ENCODE measurements at regions not wholly inside any gene's neighbourhood (a gene's known extent, or its start where the extent isn't known, plus 50 kb on each side); places are given as distances from the start of the nearest gene placed in this dataset.
A peak's percentile ranks its signal among the peaks of the same experiment; 100 is the strongest.

GRCh38 chr2:16402891-16403290, 262.7 kb downstream of the CYRIA start:
- Histone ChIP-seq H3K36me3 (ENCODE audit: control insufficient read depth in 2 of 2, insufficient read depth in 1 of 2, low read length in 2 of 2) (no peaks in the 10 kb centered on the region), H3K27ac (ENCODE audit: extremely low read depth, low read depth, low read length) (no peak overlapping the region), H3K4me1 (ENCODE audit: control insufficient read depth, insufficient read depth, low read length) (no peaks in the 10 kb centered on the region), H3K9me3 (ENCODE audit: control insufficient read depth, insufficient read depth, low read depth, low read length) (no peaks in the 10 kb centered on the region), H3K4me3 (ENCODE audit: low read depth, low read length) (no peak overlapping the region)
- CTCF ChIA-PET = interaction anchor here (0.7 kb wide), 1 partner anchor 523 kb away, joined by 3 read pairs; no protein-coding TSS in a partner anchor
- POLR2A ChIA-PET = no interaction called here
- TF ChIP-seq PRDM2 (tag by site-specific recombination; IDR thresholded peaks at IDR 0.05; ENCODE audit: borderline replicate concordance) = no peak
- TF ChIP-seq ZNF302 (tag by site-specific recombination; IDR thresholded peaks at IDR 0.05; ENCODE audit: low read depth) = no peak
- TF ChIP-seq ZFP3 (tag by site-specific recombination; IDR thresholded peaks at IDR 0.05; ENCODE audit: low read depth) = no peak

- Histone ChIP-seq H3K9me3 (ENCODE audit: control insufficient read depth, insufficient read depth, low read depth, low read length) (no peaks in the 10 kb centered on the region), H3K4me3 (ENCODE audit: low read depth, low read length) (no peak overlapping the region), H3K36me3 (ENCODE audit: control insufficient read depth in 2 of 2, insufficient read depth in 1 of 2, low read length in 2 of 2) (no peaks in the 10 kb centered on the region), H3K4me1 (ENCODE audit: control insufficient read depth, insufficient read depth, low read length) (no peaks in the 10 kb centered on the region), H3K27ac (ENCODE audit: extremely low read depth, low read depth, low read length) (no peak overlapping the region)
- ChIA-PET CTCF (interaction anchor here (0.6 kb wide), 1 partner anchor 462 kb away, joined by 3 read pairs; no protein-coding TSS in a partner anchor), POLR2A (no interaction called here)
- TF ChIP-seq ZNF580 (tag by site-specific recombination; IDR thresholded peaks at IDR 0.05) (no peak), ZEB2 (tag by site-specific recombination; IDR thresholded peaks at IDR 0.05) (no peak), ZNF292 (tag by site-specific recombination; IDR thresholded peaks at IDR 0.05; ENCODE audit: borderline replicate concordance, low read depth) (no peak), REPIN1 (tag by site-specific recombination; IDR thresholded peaks at IDR 0.05; ENCODE audit: low read depth) (no peak)
These were observed 263.8 kb downstream of the CYRIA start for GRCh38 chr2:16401761-16402300.

GRCh38 chr2:16400127-16400623, 265.5 kb downstream of the CYRIA start:
- ChIA-PET CTCF (interaction anchor here (0.5 kb wide), 1 partner anchor 202 kb away, joined by 3 read pairs; no protein-coding TSS in a partner anchor), POLR2A (no interaction called here)
- no peaks in the 10 kb centered on the region for H3K36me3 ChIP-seq (ENCODE audit: control insufficient read depth in 2 of 2, insufficient read depth in 1 of 2, low read length in 2 of 2)

GRCh38 chr2:16398486-16399043, 267.1 kb downstream of the CYRIA start:
- ChIA-PET CTCF (no interaction called here), POLR2A (no interaction called here)
- H3K4me3 ChIP-seq (ENCODE audit: low read depth, low read length) = no peak overlapping the region
- no peak overlapping the region for H3K27ac ChIP-seq (ENCODE audit: extremely low read depth, low read depth, low read length)
- no peaks in the 10 kb centered on the region for H3K9me3 ChIP-seq (ENCODE audit: control insufficient read depth, insufficient read depth, low read depth, low read length)
- H3K4me1 ChIP-seq (ENCODE audit: control insufficient read depth, insufficient read depth, low read length) = no peaks in the 10 kb centered on the region
- no peaks in the 10 kb centered on the region for H3K36me3 ChIP-seq (ENCODE audit: control insufficient read depth in 2 of 2, insufficient read depth in 1 of 2, low read length in 2 of 2)
- TF ChIP-seq ZNF521 (tag by site-specific recombination; IDR thresholded peaks at IDR 0.05) (no peak), ZNF18 (tag by site-specific recombination; IDR thresholded peaks at IDR 0.05) (no peak), YY1 (tag by site-specific recombination; IDR thresholded peaks at IDR 0.05) (no peak), KLF10 (tag by site-specific recombination; IDR thresholded peaks at IDR 0.05) (no peak), ZNF184 (tag by site-specific recombination; IDR thresholded peaks at IDR 0.05) (no peak), ZFHX2 (tag by site-specific recombination; conservative IDR thresholded peaks at IDR 0.05) (no peak), ZBTB10 (tag by site-specific recombination; IDR thresholded peaks at IDR 0.05) (no peak), ZNF660 (tag by site-specific recombination; IDR thresholded peaks at IDR 0.05) (no peak)

More at GRCh38 chr2:16400127-16400623, 265.5 kb downstream of the CYRIA start:
- no peaks in the 10 kb centered on the region for H3K9me3 ChIP-seq (ENCODE audit: control insufficient read depth, insufficient read depth, low read depth, low read length)
- TF ChIP-seq ZNF140 (tag by site-specific recombination; IDR thresholded peaks at IDR 0.05) (no peak), ZNF416 (tag by site-specific recombination; IDR thresholded peaks at IDR 0.05) (no peak), GLIS1 (tag by site-specific recombination; IDR thresholded peaks at IDR 0.05) (peak; percentile 48), TCF7L2 (IDR thresholded peaks at IDR 0.05; ENCODE audit: borderline replicate concordance, low read depth, low read length) (peak; percentile 41; the same call in 1 of the 2 replicates)
- no peaks in the 10 kb centered on the region for H3K4me1 ChIP-seq (ENCODE audit: control insufficient read depth, insufficient read depth, low read length)
- no peak overlapping the region for H3K4me3 ChIP-seq (ENCODE audit: low read depth, low read length)
- H3K27ac ChIP-seq (ENCODE audit: extremely low read depth, low read depth, low read length) = no peak overlapping the region
